ENCODE measurements at regions not wholly inside any gene's neighbourhood (a gene's known extent, or its start where the extent isn't known, plus 50 kb on each side); places are given as distances from the start of the nearest gene placed in this dataset.

DNA sequence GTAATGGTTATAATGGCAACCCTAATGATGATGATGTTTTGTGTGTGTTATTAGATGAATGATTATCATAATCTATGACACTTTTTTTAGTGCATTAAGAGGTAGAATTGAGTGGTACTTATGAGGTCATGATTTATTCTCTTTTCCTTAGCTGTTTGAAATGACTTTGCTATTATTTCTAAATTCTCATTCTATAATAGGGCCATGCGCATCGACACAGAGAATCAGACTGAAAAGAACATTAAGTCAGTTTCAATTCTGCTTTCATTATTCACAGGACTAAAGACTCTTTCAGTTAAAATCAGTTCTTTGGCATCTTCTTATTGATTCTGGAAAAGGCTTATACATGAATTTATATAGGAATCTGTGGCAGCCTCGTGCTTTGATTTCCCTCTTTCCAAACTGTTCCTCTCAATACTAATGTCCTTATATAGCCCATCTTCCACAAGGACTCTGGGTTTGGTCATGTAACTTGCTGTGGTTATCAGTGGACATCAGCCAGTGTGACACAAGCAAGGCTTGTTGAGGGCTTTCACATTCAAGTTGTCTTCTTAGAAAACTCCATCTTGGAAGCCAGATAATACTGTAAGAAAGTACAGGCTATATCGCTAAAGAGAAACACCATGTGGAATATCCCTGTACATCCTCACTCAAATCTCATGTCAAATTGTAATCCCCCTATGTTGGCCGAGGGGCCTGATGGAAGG, 140.3 kb upstream of the CHD1 start:
- no peak overlapping the region for H3K4me3 ChIP-seq
- H3K9me3 ChIP-seq: no peaks in the 10 kb centered on the region
- TF ChIP-seq, protein P1, sequence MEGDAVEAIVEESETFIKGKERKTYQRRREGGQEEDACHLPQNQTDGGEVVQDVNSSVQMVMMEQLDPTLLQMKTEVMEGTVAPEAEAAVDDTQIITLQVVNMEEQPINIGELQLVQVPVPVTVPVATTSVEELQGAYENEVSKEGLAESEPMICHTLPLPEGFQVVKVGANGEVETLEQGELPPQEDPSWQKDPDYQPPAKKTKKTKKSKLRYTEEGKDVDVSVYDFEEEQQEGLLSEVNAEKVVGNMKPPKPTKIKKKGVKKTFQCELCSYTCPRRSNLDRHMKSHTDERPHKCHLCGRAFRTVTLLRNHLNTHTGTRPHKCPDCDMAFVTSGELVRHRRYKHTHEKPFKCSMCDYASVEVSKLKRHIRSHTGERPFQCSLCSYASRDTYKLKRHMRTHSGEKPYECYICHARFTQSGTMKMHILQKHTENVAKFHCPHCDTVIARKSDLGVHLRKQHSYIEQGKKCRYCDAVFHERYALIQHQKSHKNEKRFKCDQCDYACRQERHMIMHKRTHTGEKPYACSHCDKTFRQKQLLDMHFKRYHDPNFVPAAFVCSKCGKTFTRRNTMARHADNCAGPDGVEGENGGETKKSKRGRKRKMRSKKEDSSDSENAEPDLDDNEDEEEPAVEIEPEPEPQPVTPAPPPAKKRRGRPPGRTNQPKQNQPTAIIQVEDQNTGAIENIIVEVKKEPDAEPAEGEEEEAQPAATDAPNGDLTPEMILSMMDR (IDR thresholded peaks at IDR 0.05): no peak
- DNase-seq (no peak), ATAC-seq (no peak)
- H3K36me3 ChIP-seq (ENCODE audit: insufficient read depth in 1 of 2, low read depth in 1 of 2): no peaks in the 10 kb centered on the region
- no peaks in the 10 kb centered on the region for H3K27me3 ChIP-seq (ENCODE audit: insufficient read depth in 3 of 3, low read length in 2 of 3)
- H3K4me1 ChIP-seq: no peaks in the 10 kb centered on the region
- intact Hi-C loops (cut with DNase I): no loop called here
- no peak overlapping the region for H3K27ac ChIP-seq
- WGBS, 3 donors: 88 to 89% (median 89%) methylated on average over 5 of the region's 5 CpGs

- no peaks in the 10 kb centered on the region for H3K27me3 ChIP-seq (ENCODE audit: insufficient read depth in 3 of 3, low read length in 2 of 3)
- ATAC-seq (no peak), DNase-seq (no peak)
- H3K4me3 ChIP-seq: no peak overlapping the region
- no peaks in the 10 kb centered on the region for H3K36me3 ChIP-seq (ENCODE audit: insufficient read depth in 1 of 2, low read depth in 1 of 2)
- no peak overlapping the region for H3K27ac ChIP-seq
- intact Hi-C loops (cut with DNase I): no loop called here
- TF ChIP-seq, protein P1 (IDR thresholded peaks at IDR 0.05): no peak
- no peaks in the 10 kb centered on the region for H3K9me3 ChIP-seq
- WGBS, 3 donors: 89 to 94% (median 94%) methylated on average over 5 of the region's 5 CpGs
- peaks cover 5% of the 10 kb centered on the region for H3K4me1 ChIP-seq
Observed at GRCh38 chr5:99063737-99064136, 134.9 kb upstream of the CHD1 start.

GRCh38 chr5:99061711-99062110, 132.9 kb upstream of the CHD1 start:
- 33 to 40% (median 34%) methylated on average over 2 of the region's 2 CpGs for WGBS, 3 donors
- Histone ChIP-seq H3K36me3 (ENCODE audit: insufficient read depth in 1 of 2, low read depth in 1 of 2) (no peaks in the 10 kb centered on the region), H3K4me3 (no peak overlapping the region), H3K27me3 (ENCODE audit: insufficient read depth in 3 of 3, low read length in 2 of 3) (no peaks in the 10 kb centered on the region), H3K4me1 (peaks cover 5% of the 10 kb centered on the region), H3K9me3 (no peaks in the 10 kb centered on the region), H3K27ac (no peak overlapping the region)
- TF ChIP-seq, protein P1 (IDR thresholded peaks at IDR 0.05): no peak
- DNase-seq (no peak), ATAC-seq (no peak)
- intact Hi-C loops (cut with DNase I): no loop called here

GRCh38 chr5:99061299-99061698, 132.5 kb upstream of the CHD1 start:
- no peaks in the 10 kb centered on the region for H3K9me3 ChIP-seq
- H3K27me3 ChIP-seq (ENCODE audit: insufficient read depth in 3 of 3, low read length in 2 of 3): no peaks in the 10 kb centered on the region
- DNase-seq: no peak
- ATAC-seq: no peak
- no peak overlapping the region for H3K27ac ChIP-seq
- H3K4me3 ChIP-seq: no peak overlapping the region
- H3K36me3 ChIP-seq (ENCODE audit: insufficient read depth in 1 of 2, low read depth in 1 of 2): no peaks in the 10 kb centered on the region
- intact Hi-C loops (cut with DNase I): no loop called here
- WGBS, 3 donors: 47 to 59% (median 54%) methylated on average over 2 of the region's 2 CpGs
- TF ChIP-seq, protein P1 (IDR thresholded peaks at IDR 0.05): no peak
- H3K4me1 ChIP-seq: peaks cover 5% of the 10 kb centered on the region
